Thoracic aorta (tissue), 2 donors: ENCODE measurements at regions not wholly inside any gene's neighbourhood (a gene's known extent, or its start where the extent isn't known, plus 50 kb on each side); places are given as distances from the start of the nearest gene placed in this dataset.

Source experiments
- ATAC-seq: fragments of 150-250 bp; one replicate; pipeline ENCODE4 v1.8.0; 2017; ENCODE audit warnings: low read depth; ENCODE audit not compliant: insufficient number of reproducible peaks, low FRiP score
- DNase-seq: peaks from one replicate; pipeline ENCODE4 v3.0.0-alpha.2; 2020; ENCODE audit warnings: low spot score
- H3K27ac ChIP-seq, 2 donors: fragments of 200-600 bp; sonication (generic); 1 replicate in 1 of 2; 2 replicates in 1 of 2; pipeline ENCODE4 v1.5.1; 2016; ENCODE audit warnings: mild to moderate bottlenecking in 2 of 2, moderate library complexity in 2 of 2
- H3K27me3 ChIP-seq: fragments of 200-600 bp; sonication (generic); replicated peaks from 2 replicates; pipeline ENCODE4 v1.6.0; 2016; ENCODE audit warnings: mild to moderate bottlenecking; ENCODE audit not compliant: insufficient read depth
- H3K36me3 ChIP-seq: fragments of 200-600 bp; sonication (generic); one replicate; pipeline ENCODE4 v1.5.1; 2016
- H3K4me1 ChIP-seq, 2 donors: fragments of 200-600 bp; sonication (generic); 1 replicate in 1 of 2; 2 replicates in 1 of 2; pipeline versions ENCODE4 v1.5.1 to v1.6.0; 2016; ENCODE audit warnings: low read depth in 2 of 2, mild to moderate bottlenecking in 1 of 2; ENCODE audit not compliant: control insufficient read depth in 1 of 2
- H3K4me3 ChIP-seq: fragments of 200-600 bp; sonication (generic); 2 replicates; pipeline ENCODE4 v1.5.1; 2016; ENCODE audit warnings: mild to moderate bottlenecking
- H3K9me3 ChIP-seq: fragments of 200-600 bp; sonication (generic); 2 replicates; pipeline ENCODE4 v1.5.1; 2016
- CTCF ChIP-seq: fragments of 200-600 bp; sonication (generic); IDR thresholded peaks from one replicate; pipeline ENCODE4 v1.5.1; 2019; ENCODE audit warnings: antibody characterized with exemption

- Histone ChIP-seq H3K27me3 (no peaks in the 10 kb centered on the region), H3K9me3 (no peaks in the 10 kb centered on the region), H3K27ac (no peak overlapping the region), H3K4me1 (no peaks in the 10 kb centered on the region), H3K36me3 (no peaks in the 10 kb centered on the region), H3K4me3 (no peak overlapping the region)
- ATAC-seq (no peak), DNase-seq (no peak)
- no peak for TF ChIP-seq CTCF
These were observed 1018.3 kb upstream of the AMELY start for GRCh38 chrY:7929866-7930265.

- no peak for TF ChIP-seq CTCF
- ATAC-seq = no peak
- no peaks in the 10 kb centered on the region for H3K4me1 ChIP-seq
- no peaks in the 10 kb centered on the region for H3K27me3 ChIP-seq
- H3K36me3 ChIP-seq = no peaks in the 10 kb centered on the region
- no peak overlapping the region for H3K4me3 ChIP-seq
- no peak for DNase-seq
- H3K27ac ChIP-seq = no peak overlapping the region
- H3K9me3 ChIP-seq = no peaks in the 10 kb centered on the region
These were observed 1012.5 kb upstream of the AMELY start for GRCh38 chrY:7924059-7924458.

- Histone ChIP-seq H3K27me3 (no peaks in the 10 kb centered on the region), H3K4me3 (no peak overlapping the region), H3K9me3 (no peaks in the 10 kb centered on the region), H3K27ac (no peak overlapping the region), H3K36me3 (no peaks in the 10 kb centered on the region), H3K4me1 (no peaks in the 10 kb centered on the region)
- TF ChIP-seq CTCF = no peak
- ATAC-seq (no peak), DNase-seq (no peak)
These were observed 1012.0 kb upstream of the AMELY start for GRCh38 chrY:7923476-7924017.

- no peaks in the 10 kb centered on the region for H3K4me1 ChIP-seq
- no peaks in the 10 kb centered on the region for H3K9me3 ChIP-seq
- H3K27ac ChIP-seq = no peak overlapping the region
- DNase-seq = no peak
- H3K27me3 ChIP-seq = no peaks in the 10 kb centered on the region
- TF ChIP-seq CTCF = no peak
- no peaks in the 10 kb centered on the region for H3K36me3 ChIP-seq
- no peak for ATAC-seq
- H3K4me3 ChIP-seq = no peak overlapping the region
These were observed 1008.8 kb upstream of the AMELY start for GRCh38 chrY:7920382-7920781.

GRCh38 chrY:7888506-7888905 lies 977.0 kb upstream of the AMELY start:
- DNase-seq = no peak
- H3K36me3 ChIP-seq = no peaks in the 10 kb centered on the region
- no peaks in the 10 kb centered on the region for H3K9me3 ChIP-seq
- H3K4me1 ChIP-seq = no peaks in the 10 kb centered on the region
- no peaks in the 10 kb centered on the region for H3K27me3 ChIP-seq
- ATAC-seq = no peak
- TF ChIP-seq CTCF = no peak
- no peak overlapping the region for H3K4me3 ChIP-seq
- H3K27ac ChIP-seq = no peak overlapping the region
